ENCODE measurements at regions not wholly inside any gene's neighbourhood (a gene's known extent, or its start where the extent isn't known, plus 50 kb on each side); places are given as distances from the start of the nearest gene placed in this dataset.
A peak's percentile ranks its signal among the peaks of the same experiment; 100 is the strongest.
"Not testable (repeated sequence)": the region's sequence is repeated elsewhere in the genome, so short reads cannot be mapped to it uniquely, and the experiment has no call there.

GRCh38 chr15:20645956-20646355, 104.4 kb upstream of the GOLGA6L6 start:
- Histone ChIP-seq H3K27ac (no peak overlapping the region), H3K9me3 (no peaks in the 10 kb centered on the region), H3K4me3 (replicated peaks in 1 of 3) (no peak overlapping the region), H3K36me3 (no peaks in the 10 kb centered on the region), H3K27me3 (no peaks in the 10 kb centered on the region), H3K4me1 (no peaks in the 10 kb centered on the region)
- intact Hi-C loops (cut with DNase I): no loop called here
- 61 to 68% methylated on average over 5 of the region's 5 CpGs for WGBS, 2 donors
- peak in 1 of 2 donors; percentile 15 for DNase-seq
- TF ChIP-seq POLR2A (IDR thresholded peaks at IDR 0.05): no peak
- TF ChIP-seq, protein P1, sequence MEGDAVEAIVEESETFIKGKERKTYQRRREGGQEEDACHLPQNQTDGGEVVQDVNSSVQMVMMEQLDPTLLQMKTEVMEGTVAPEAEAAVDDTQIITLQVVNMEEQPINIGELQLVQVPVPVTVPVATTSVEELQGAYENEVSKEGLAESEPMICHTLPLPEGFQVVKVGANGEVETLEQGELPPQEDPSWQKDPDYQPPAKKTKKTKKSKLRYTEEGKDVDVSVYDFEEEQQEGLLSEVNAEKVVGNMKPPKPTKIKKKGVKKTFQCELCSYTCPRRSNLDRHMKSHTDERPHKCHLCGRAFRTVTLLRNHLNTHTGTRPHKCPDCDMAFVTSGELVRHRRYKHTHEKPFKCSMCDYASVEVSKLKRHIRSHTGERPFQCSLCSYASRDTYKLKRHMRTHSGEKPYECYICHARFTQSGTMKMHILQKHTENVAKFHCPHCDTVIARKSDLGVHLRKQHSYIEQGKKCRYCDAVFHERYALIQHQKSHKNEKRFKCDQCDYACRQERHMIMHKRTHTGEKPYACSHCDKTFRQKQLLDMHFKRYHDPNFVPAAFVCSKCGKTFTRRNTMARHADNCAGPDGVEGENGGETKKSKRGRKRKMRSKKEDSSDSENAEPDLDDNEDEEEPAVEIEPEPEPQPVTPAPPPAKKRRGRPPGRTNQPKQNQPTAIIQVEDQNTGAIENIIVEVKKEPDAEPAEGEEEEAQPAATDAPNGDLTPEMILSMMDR (IDR thresholded peaks at IDR 0.05): no peak

DNA sequence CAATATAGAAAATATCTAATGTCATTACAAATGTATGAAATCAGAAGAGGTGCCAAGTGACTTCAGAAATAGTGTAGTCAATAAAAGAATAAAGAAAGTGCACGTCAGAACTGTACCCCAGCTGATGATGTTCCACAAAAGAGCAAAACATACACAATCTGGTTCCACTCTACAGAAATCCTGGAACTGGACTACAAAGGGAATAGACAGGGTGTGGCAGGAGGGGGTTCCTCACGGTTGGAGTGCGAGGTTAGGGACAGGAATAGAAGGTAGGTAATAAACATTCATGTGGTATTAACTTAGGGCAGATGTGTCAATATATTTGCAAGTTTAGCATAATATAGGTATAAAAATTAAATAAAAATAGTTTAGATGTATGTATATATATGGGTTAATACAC, 103.3 kb upstream of the GOLGA6L6 start:
- Histone ChIP-seq H3K36me3 (no peaks in the 10 kb centered on the region), H3K4me1 (no peaks in the 10 kb centered on the region), H3K9me3 (no peaks in the 10 kb centered on the region), H3K27ac (no peak overlapping the region), H3K27me3 (no peaks in the 10 kb centered on the region), H3K4me3 (replicated peaks in 1 of 3) (no peak overlapping the region)
- intact Hi-C loops (cut with DNase I): no loop called here
- no peak for TF ChIP-seq POLR2A (IDR thresholded peaks at IDR 0.05)
- TF ChIP-seq, protein P1 (IDR thresholded peaks at IDR 0.05): no peak
- no peak for DNase-seq
- 77 to 79% methylated on average over 3 of the region's 3 CpGs for WGBS, 2 donors

DNA sequence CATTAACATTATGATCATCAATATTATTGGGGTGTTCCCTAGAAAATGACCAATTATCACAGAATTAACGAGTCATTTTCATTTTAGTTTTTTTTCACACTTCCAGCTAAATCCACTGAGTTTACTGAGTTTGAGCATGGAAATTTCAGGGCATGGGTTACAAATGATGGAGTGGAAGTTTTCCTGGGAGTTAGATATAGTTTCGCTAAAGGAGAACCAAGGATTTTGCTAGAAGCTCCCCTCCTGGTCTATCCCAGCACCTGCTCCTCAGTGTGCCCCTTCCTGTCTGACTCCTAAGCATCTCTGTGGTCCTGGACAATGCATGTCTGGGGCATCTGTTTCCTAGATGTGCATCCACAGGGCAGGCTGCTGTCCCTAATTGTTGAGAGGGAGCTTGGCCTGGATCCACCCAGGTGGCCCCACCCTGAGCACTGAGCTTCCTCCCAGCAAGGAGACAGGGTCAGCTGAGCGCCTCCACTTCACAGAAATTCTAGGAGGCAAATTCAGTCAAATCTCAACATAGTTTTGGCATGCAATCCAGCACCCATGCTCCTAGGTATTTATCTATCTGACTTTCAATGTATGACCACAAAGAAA, 102.3 kb upstream of the GOLGA6L6 start:
- H3K27ac ChIP-seq: no peak overlapping the region
- no peaks in the 10 kb centered on the region for H3K4me1 ChIP-seq
- DNase-seq: no peak
- H3K27me3 ChIP-seq: no peaks in the 10 kb centered on the region
- no peaks in the 10 kb centered on the region for H3K36me3 ChIP-seq
- no peaks in the 10 kb centered on the region for H3K9me3 ChIP-seq
- intact Hi-C loops (cut with DNase I): no loop called here
- 64 to 74% methylated on average over 3 of the region's 3 CpGs for WGBS, 2 donors
- H3K4me3 ChIP-seq (replicated peaks in 1 of 3): no peak overlapping the region
- TF ChIP-seq POLR2A (IDR thresholded peaks at IDR 0.05): no peak
- TF ChIP-seq, protein P1 (IDR thresholded peaks at IDR 0.05): no peak

- Histone ChIP-seq H3K4me1 (no peaks in the 10 kb centered on the region), H3K4me3 (replicated peaks in 1 of 3) (no peak overlapping the region), H3K9me3 (no peaks in the 10 kb centered on the region), H3K27ac (no peak overlapping the region), H3K36me3 (no peaks in the 10 kb centered on the region), H3K27me3 (no peaks in the 10 kb centered on the region)
- intact Hi-C loops (cut with DNase I): no loop called here
- no peak for TF ChIP-seq POLR2A (IDR thresholded peaks at IDR 0.05)
- TF ChIP-seq, protein P1 (IDR thresholded peaks at IDR 0.05): no peak
- 71 to 77% methylated on average over 5 of the region's 5 CpGs for WGBS, 2 donors
- DNase-seq: no peak
These were observed 101.6 kb upstream of the GOLGA6L6 start for GRCh38 chr15:20643024-20643770.

- DNase-seq: no peak
- H3K9me3 ChIP-seq: no peaks in the 10 kb centered on the region
- H3K36me3 ChIP-seq: no peaks in the 10 kb centered on the region
- no peak for TF ChIP-seq POLR2A (IDR thresholded peaks at IDR 0.05)
- TF ChIP-seq, protein P1 (IDR thresholded peaks at IDR 0.05): no peak
- H3K27me3 ChIP-seq: no peaks in the 10 kb centered on the region
- 54 to 61% methylated on average over 6 of the region's 6 CpGs for WGBS, 2 donors
- no peak overlapping the region for H3K4me3 ChIP-seq (replicated peaks in 1 of 3)
- H3K27ac ChIP-seq: no peak overlapping the region
- intact Hi-C loops (cut with DNase I): no loop called here
- no peaks in the 10 kb centered on the region for H3K4me1 ChIP-seq
These were observed 100.6 kb upstream of the GOLGA6L6 start for GRCh38 chr15:20642054-20642767.

DNA sequence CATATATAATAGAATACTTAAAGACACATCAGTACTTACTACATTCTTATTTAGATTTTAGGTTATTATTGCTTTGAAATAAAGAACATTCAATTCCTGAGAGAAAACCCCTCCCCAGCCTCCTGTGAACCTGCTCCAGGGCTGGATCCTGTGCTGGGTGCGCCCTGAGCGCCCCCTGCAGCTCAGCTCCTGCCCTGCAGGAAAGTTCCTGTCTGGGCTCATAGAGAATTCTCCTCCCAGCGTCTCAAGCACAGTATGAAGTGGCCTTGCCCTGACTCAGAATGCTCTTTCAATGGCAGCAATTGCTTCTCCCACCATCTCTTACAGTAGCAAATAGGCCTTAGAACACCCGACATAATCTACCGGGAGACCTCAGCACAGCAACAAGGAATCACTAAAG, 98.8 kb upstream of the GOLGA6L6 start:
- 0 to 11% methylated on average over 2 of the region's 5 CpGs for whole genome bisulfite sequencing, 2 donors
- H3K27ac ChIP-seq; H3K4me1 ChIP-seq; H3K36me3 ChIP-seq; H3K4me3 ChIP-seq (replicated peaks in 1 of 3); DNase-seq; H3K9me3 ChIP-seq; H3K27me3 ChIP-seq; intact Hi-C loops (cut with DNase I): not testable (repeated sequence)

GRCh38 chr15:20639224-20639623, 97.6 kb upstream of the GOLGA6L6 start:
- H3K4me1 ChIP-seq; H3K4me3 ChIP-seq (replicated peaks in 1 of 3); H3K9me3 ChIP-seq; H3K27me3 ChIP-seq; H3K27ac ChIP-seq; intact Hi-C loops (cut with DNase I); DNase-seq; H3K36me3 ChIP-seq: not testable (repeated sequence)
- WGBS, 2 donors: no CpG with 5 or more reads among the region's 5 CpGs
